ENCODE measurements at regions not wholly inside any gene's neighbourhood (a gene's known extent, or its start where the extent isn't known, plus 50 kb on each side); places are given as distances from the start of the nearest gene placed in this dataset.

- TF ChIP-seq, protein P1, sequence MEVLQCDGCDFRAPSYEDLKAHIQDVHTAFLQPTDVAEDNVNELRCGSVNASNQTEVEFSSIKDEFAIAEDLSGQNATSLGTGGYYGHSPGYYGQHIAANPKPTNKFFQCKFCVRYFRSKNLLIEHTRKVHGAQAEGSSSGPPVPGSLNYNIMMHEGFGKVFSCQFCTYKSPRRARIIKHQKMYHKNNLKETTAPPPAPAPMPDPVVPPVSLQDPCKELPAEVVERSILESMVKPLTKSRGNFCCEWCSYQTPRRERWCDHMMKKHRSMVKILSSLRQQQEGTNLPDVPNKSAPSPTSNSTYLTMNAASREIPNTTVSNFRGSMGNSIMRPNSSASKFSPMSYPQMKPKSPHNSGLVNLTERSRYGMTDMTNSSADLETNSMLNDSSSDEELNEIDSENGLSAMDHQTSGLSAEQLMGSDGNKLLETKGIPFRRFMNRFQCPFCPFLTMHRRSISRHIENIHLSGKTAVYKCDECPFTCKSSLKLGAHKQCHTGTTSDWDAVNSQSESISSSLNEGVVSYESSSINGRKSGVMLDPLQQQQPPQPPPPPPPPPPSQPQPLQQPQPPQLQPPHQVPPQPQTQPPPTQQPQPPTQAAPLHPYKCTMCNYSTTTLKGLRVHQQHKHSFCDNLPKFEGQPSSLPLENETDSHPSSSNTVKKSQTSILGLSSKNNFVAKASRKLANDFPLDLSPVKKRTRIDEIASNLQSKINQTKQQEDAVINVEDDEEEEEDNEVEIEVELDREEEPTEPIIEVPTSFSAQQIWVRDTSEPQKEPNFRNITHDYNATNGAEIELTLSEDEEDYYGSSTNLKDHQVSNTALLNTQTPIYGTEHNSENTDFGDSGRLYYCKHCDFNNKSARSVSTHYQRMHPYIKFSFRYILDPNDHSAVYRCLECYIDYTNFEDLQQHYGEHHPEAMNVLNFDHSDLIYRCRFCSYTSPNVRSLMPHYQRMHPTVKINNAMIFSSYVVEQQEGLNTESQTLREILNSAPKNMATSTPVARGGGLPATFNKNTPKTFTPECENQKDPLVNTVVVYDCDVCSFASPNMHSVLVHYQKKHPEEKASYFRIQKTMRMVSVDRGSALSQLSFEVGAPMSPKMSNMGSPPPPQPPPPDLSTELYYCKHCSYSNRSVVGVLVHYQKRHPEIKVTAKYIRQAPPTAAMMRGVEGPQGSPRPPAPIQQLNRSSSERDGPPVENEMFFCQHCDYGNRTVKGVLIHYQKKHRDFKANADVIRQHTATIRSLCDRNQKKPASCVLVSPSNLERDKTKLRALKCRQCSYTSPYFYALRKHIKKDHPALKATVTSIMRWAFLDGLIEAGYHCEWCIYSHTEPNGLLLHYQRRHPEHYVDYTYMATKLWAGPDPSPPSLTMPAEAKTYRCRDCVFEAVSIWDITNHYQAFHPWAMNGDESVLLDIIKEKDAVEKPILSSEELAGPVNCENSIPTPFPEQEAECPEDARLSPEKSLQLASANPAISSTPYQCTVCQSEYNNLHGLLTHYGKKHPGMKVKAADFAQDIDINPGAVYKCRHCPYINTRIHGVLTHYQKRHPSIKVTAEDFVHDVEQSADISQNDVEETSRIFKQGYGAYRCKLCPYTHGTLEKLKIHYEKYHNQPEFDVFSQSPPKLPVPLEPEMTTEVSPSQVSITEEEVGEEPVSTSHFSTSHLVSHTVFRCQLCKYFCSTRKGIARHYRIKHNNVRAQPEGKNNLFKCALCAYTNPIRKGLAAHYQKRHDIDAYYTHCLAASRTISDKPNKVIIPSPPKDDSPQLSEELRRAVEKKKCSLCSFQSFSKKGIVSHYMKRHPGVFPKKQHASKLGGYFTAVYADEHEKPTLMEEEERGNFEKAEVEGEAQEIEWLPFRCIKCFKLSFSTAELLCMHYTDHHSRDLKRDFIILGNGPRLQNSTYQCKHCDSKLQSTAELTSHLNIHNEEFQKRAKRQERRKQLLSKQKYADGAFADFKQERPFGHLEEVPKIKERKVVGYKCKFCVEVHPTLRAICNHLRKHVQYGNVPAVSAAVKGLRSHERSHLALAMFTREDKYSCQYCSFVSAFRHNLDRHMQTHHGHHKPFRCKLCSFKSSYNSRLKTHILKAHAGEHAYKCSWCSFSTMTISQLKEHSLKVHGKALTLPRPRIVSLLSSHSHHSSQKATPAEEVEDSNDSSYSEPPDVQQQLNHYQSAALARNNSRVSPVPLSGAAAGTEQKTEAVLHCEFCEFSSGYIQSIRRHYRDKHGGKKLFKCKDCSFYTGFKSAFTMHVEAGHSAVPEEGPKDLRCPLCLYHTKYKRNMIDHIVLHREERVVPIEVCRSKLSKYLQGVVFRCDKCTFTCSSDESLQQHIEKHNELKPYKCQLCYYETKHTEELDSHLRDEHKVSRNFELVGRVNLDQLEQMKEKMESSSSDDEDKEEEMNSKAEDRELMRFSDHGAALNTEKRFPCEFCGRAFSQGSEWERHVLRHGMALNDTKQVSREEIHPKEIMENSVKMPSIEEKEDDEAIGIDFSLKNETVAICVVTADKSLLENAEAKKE (CRISPR knock-in tag; IDR thresholded peaks at IDR 0.05) = no peak
- TF ChIP-seq NANOG (IDR thresholded peaks at IDR 0.05; ENCODE audit: borderline replicate concordance) = no peak
Observed at GRCh38 chr6:4658486-4658885, 117.7 kb upstream of the CDYL start (continued).

- ATAC-seq (peak; percentile 68), DNase-seq (ENCODE audit: low spot score) (peak; percentile 41)
- H3K36me3 Mint-ChIP-seq (ENCODE audit: low read depth) = peaks cover 7% of the 10 kb centered on the region
- no peaks in the 10 kb centered on the region for H3K79me2 ChIP-seq (replicated peaks; ENCODE audit: insufficient read depth)
- H3K4me1 Mint-ChIP-seq = peaks cover 33% of the 10 kb centered on the region
- no peaks in the 10 kb centered on the region for H3F3A ChIP-seq (replicated peaks; ENCODE audit: low read depth)
- H4K20me1 ChIP-seq (replicated peaks; ENCODE audit: insufficient read depth) = no peaks in the 10 kb centered on the region
- H3K9me2 ChIP-seq (ENCODE audit: insufficient read depth) = no peaks in the 10 kb centered on the region
- H3K27ac ChIP-seq (ENCODE audit: low read depth) = no peak overlapping the region
- no peaks in the 10 kb centered on the region for H3K36me3 ChIP-seq (ENCODE audit: insufficient read depth)
- H3K27ac Mint-ChIP-seq = no peak overlapping the region
- H3K9me3 Mint-ChIP-seq = peaks cover 5% of the 10 kb centered on the region; the same call in 1 of the 3 replicates
- no peak overlapping the region for H3K4me3 Mint-ChIP-seq
- H3K27me3 Mint-ChIP-seq (ENCODE audit: insufficient read depth, low read depth, poor library complexity) = peaks cover 2% of the 10 kb centered on the region
- peaks cover 16% of the 10 kb centered on the region for H3K4me1 ChIP-seq (ENCODE audit: insufficient read depth)
- no peaks in the 10 kb centered on the region for H3K27me3 ChIP-seq (ENCODE audit: insufficient read depth)
- peak overlapping the region; percentile 78 for H2AFZ ChIP-seq
- H3K4me2 ChIP-seq = peak overlapping the region; percentile 2; the same call in 1 of the 2 replicates
- H3K4me3 ChIP-seq = no peak overlapping the region
- TF ChIP-seq EZH2 (IDR thresholded peaks at IDR 0.05; ENCODE audit: low read depth, unreplicated experiment) (no peak), EZH2phosphoT487 (IDR thresholded peaks at IDR 0.05; ENCODE audit: unreplicated experiment) (no peak), ZNF331 (CRISPR knock-in tag; IDR thresholded peaks at IDR 0.05; ENCODE audit: low read depth) (no peak), NANOG (IDR thresholded peaks at IDR 0.05; ENCODE audit: borderline replicate concordance) (no peak), CREB1 (CRISPR knock-in tag; IDR thresholded peaks at IDR 0.05; ENCODE audit: low read depth) (no peak), ZNF114 (CRISPR knock-in tag; IDR thresholded peaks at IDR 0.05) (no peak), STAT1 (IDR thresholded peaks at IDR 0.05; ENCODE audit: unreplicated experiment) (no peak), POLR2AphosphoS5 (IDR thresholded peaks at IDR 0.05; ENCODE audit: low read depth) (no peak)
- TF ChIP-seq, protein P2, sequence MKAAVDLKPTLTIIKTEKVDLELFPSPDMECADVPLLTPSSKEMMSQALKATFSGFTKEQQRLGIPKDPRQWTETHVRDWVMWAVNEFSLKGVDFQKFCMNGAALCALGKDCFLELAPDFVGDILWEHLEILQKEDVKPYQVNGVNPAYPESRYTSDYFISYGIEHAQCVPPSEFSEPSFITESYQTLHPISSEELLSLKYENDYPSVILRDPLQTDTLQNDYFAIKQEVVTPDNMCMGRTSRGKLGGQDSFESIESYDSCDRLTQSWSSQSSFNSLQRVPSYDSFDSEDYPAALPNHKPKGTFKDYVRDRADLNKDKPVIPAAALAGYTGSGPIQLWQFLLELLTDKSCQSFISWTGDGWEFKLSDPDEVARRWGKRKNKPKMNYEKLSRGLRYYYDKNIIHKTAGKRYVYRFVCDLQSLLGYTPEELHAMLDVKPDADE (IDR thresholded peaks at IDR 0.05) = no peak
- TF ChIP-seq, protein P3, sequence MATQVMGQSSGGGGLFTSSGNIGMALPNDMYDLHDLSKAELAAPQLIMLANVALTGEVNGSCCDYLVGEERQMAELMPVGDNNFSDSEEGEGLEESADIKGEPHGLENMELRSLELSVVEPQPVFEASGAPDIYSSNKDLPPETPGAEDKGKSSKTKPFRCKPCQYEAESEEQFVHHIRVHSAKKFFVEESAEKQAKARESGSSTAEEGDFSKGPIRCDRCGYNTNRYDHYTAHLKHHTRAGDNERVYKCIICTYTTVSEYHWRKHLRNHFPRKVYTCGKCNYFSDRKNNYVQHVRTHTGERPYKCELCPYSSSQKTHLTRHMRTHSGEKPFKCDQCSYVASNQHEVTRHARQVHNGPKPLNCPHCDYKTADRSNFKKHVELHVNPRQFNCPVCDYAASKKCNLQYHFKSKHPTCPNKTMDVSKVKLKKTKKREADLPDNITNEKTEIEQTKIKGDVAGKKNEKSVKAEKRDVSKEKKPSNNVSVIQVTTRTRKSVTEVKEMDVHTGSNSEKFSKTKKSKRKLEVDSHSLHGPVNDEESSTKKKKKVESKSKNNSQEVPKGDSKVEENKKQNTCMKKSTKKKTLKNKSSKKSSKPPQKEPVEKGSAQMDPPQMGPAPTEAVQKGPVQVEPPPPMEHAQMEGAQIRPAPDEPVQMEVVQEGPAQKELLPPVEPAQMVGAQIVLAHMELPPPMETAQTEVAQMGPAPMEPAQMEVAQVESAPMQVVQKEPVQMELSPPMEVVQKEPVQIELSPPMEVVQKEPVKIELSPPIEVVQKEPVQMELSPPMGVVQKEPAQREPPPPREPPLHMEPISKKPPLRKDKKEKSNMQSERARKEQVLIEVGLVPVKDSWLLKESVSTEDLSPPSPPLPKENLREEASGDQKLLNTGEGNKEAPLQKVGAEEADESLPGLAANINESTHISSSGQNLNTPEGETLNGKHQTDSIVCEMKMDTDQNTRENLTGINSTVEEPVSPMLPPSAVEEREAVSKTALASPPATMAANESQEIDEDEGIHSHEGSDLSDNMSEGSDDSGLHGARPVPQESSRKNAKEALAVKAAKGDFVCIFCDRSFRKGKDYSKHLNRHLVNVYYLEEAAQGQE (IDR thresholded peaks at IDR 0.05; ENCODE audit: unreplicated experiment) = no peak
Observed at GRCh38 chr6:4656106-4656505, 120.1 kb upstream of the CDYL start.

Measured in GM23338 (cell line).